GM18519 (cell line): ENCODE measurements at regions not wholly inside any gene's neighbourhood (a gene's known extent, or its start where the extent isn't known, plus 50 kb on each side); places are given as distances from the start of the nearest gene placed in this dataset.
A peak's percentile ranks its signal among the peaks of the same experiment; 100 is the strongest.

ENCODE experiments used
- ATAC-seq: cut with Tn5 transposase; IDR thresholded peaks from one replicate; pipeline ENCODE4 v1.9.1; 2021; ENCODE audit warnings: mild to moderate bottlenecking, moderate library complexity; ENCODE audit not compliant: unreplicated experiment, low FRiP score

DNA sequence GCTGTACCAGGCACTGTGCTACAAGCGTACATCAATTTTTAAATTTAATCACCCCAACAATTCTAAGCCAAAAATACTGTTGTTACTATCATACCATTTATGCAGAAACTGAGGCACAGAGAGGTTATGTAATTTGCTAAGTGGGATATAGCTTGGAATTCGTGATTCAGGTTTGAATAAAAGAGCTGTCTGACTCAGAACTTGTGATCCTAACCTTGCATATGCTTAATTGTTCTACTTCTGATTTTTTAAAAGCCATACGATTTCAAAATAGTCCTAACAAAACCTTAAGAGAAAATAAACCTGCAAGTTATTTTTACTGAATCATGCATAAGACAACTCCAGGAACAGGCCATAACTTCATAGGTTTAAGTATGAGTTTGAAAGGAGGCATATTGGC, 498.0 kb upstream of the CFAP20DC start:
- no peak for ATAC-seq

GRCh38 chr3:59546522-59546921, 496.7 kb upstream of the CFAP20DC start:
- no peak for ATAC-seq

DNA sequence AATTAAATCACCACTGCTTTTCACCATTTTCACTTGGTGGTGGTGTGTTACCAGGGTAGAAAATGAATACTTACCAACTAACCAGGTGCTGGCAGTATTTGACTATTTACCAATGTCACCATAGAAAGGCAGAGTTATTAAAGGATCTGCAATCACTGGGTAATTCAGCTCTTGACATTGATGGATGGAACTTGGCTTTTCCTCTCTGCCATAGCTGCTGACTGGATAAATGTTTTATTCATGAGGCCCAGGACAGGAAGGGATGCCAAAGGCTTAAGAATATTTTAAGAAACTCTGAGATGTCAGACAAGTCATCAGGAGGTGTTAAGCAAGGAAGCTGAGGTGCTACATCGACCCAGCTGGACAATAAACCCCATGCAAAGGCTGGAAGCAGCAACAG, 495.5 kb upstream of the CFAP20DC start:
- no peak for ATAC-seq

DNA sequence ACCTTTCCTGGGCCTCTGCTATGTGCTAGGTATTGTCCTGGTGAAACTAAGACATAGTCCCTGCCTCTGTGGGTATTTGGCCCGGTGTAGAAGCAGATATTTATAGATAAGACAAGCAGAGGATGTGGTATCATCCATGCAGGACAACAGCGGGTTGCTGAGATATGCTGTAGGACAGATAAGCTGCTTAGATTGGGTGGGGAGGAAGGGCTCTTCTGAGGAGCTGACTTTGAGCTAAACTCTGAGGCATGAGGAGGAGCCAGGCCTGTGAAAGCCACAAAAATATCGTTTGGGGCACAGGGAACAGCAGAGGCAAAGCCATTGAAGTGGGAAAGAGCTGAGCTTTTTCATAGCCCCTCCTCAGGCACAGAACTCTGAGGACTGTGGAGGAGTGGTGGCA, 492.5 kb upstream of the CFAP20DC start:
- ATAC-seq: no peak

GRCh38 chr3:59540696-59541095, 490.9 kb upstream of the CFAP20DC start:
- peak; percentile 90 for ATAC-seq

DNA sequence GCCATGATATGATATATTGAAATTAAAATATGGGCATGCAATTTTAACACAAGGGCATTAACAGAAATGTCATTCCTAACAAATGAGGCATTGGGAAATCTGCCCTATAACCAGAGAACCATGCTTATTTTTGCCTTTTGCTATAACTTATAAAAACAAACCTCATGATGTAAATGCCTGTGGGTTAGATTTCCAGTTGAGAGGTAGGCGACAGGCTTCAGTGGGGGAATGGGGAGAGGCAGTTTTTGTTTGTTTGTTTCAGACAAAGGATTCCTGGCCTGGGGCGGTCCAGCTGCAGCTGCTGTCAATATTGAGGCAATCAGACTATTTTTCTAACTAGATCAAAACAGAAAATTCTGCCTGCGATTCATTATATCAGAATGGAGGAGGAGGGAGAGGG, 490.4 kb upstream of the CFAP20DC start:
- ATAC-seq: no peak

GRCh38 chr3:59538753-59539432, 489.1 kb upstream of the CFAP20DC start:
- no peak for ATAC-seq

- no peak for ATAC-seq
These were observed 486.0 kb upstream of the CFAP20DC start for GRCh38 chr3:59535791-59536221.

- no peak for ATAC-seq
These were observed 482.2 kb upstream of the CFAP20DC start for GRCh38 chr3:59531994-59532393.

DNA sequence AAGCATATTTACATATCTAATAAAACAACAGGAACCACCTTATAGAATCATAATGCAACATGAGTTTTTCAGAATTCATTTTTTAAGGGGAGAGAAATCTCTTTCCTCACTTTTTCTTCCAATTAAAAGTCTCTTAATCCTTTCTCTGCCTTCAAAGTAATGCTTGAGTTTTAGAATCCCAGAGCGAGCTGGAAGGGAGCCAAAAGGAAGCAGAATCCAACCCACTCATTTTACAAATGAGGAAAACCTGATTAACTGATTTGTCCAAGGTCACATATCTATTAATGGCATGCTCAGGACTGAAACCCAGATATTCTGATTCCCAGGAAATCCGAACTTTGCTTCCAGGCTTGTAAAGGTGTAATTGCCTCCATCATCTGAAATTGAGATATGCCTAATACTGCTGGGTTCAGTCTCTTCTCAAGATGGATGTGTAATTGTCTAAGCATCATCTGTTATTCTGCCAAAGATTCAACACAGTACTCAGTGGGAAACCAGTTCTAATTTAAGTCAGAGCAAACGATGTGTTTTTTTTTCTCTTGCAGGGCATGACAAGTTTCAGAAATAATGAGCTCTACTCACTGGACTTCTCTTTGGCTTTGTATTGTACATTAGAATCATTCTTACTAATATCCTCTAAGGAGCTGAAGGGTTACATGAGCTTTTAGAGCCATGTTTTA, 481.4 kb upstream of the CFAP20DC start:
- no peak for ATAC-seq

DNA sequence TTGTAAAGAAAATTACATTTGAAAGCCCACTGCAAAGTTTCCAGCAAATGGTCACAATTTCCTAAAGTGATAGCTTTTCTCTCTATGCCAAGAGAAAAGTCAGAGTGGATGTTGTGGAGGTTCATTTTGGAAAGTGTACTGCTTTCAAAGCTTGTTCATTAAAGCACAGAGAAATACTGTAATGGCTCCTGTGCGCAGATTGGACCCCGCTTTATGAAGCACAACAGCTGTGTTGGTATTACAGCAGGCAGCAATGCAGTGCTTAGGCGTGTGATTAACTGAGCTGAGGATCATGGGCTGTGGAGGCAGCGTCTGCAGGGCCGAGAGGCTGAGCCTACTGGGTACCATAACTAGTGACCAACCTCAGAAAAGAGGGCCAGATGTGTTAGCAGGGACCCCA, 478.4 kb upstream of the CFAP20DC start:
- ATAC-seq: no peak

- no peak for ATAC-seq
These were observed 477.7 kb upstream of the CFAP20DC start for GRCh38 chr3:59527493-59527892.

DNA sequence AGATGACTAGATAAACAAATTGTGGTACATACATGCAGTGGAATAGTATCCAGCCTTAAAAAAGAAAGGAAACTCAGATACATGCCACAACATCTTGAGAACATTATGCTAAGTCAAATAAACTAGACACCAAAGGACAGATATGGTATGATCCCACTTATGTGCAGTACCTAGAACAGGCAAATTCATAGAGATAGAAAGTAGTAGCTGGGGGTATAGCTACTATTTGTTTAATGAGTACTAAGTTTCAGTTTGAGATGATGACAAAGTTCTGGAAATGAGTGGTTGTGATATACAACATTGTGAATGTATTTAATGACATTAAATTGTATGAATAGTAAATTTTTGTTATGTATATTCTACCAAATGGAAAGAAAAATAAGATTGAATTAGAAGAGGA, 477.2 kb upstream of the CFAP20DC start:
- ATAC-seq: no peak

GRCh38 chr3:59522550-59522949, 472.7 kb upstream of the CFAP20DC start:
- no peak for ATAC-seq

DNA sequence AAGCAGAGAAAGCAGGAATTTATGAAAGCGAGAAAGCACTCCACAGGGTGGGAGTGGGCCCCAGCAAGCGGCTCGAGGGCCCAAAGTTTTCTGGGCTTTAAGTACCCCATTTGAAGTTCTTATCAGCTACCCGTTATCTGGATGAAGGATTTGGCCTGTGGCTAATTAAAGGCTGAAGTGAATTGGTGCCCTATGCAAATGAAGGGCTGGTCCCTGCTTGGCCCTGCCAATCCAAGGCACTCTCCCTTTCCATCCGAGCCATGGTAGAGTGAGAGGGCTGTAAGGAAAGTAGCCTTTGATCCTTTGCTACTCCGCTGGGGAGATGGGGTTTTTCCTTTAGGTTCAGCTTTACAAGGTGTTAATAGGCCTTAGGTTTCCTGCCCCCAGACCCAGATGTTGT, 469.3 kb upstream of the CFAP20DC start:
- no peak for ATAC-seq

DNA sequence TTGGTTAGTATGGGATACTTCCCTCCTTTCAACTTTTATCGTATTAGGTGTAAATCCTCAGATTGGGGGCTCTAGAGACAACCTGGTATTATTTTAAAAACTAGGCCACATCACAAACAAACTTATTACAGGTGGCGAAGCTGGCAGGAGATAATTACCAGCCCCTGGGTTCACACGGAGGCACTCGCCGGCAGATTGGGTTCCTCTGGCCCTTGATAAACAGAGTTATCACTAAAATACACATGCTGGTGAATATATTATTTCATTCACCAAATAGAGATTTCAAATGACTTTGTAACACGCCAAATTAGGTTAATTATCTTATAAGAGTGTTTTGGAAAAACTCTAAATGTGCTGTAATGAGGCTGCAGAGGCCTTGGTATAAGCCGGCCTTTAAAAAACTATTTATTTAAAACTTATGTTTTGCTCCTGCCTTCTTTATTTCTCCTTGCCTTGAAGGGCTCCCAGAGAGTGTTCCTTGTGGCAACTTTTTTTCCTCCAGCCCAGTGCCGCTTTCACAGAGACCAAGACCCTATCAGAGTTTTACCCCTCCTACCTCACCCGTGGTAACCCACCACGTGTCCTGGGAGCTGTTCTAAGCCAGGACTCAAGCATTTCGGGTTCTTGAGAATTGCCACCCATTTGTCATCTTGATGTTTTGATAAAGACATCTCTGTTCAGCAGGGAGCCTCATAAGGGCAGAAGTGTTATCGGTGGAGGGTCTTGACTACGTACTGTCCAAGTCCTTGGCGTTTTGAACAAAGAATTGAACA, 468.6 kb upstream of the CFAP20DC start:
- ATAC-seq: no peak

DNA sequence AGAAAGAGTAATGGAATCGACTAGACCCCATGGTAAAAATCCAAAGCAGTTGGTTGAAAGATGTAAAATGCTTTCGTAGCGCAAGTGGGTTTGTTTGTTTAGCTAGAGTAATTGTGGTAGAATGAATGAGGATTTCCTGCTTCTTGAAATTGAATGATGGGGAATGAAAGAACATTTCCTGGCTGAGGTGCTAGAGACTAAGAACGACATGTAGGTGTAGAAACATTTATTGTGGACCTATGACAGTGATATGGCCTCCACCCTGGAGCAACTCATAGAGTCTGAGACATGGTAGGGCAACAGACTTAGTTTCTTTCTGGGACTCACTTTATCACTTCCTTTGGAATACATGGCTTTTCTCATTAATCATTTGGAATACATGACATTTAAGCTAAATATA, 467.6 kb upstream of the CFAP20DC start:
- no peak for ATAC-seq

DNA sequence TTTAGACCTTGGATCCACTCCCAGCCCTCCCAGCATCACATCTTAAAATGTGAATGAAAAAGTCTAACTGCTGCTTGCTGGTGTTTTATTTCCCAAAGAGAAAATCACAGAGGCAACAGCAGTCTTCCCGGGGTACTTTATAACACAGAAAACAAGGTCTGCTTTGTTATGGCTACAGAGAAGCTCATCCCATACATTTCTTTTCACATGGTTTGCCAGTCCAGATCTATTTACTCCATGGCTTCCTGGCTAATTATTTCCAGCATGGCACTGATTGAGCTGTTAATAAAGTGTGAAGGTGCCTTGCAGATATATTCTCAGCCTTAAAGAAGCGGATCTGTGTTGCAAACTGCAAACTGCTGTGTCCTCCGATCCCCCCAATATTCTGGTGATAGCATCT, 466.1 kb upstream of the CFAP20DC start:
- no peak for ATAC-seq

DNA sequence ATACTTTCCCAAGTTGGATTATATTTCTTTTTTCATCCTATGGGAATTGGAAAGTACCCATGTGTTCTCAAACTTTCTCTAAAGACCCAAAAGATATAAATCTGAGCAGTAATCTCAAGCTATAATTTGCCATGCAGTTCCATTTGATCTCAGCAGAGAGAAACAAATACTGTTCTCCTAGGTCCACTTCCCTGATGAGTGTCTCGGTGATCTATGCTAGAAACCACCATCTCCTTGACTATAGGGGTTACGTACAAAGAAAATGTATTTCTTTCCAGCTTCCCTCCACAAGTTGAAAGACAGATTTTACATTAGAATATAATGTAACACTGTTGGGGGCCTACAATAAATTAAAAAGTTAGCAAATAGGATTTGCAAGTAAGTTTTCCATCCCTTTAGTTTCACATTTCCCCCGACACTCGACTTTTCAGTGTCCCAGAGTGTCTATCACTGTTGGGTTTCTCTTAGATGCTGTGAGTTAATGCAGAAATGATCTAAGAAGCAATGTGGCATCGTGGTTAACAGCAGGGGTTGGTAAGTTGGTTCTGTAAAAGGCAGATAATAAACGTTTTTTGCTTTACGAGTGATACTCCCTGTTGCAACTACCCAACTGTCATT, 465.1 kb upstream of the CFAP20DC start:
- no peak for ATAC-seq

GRCh38 chr3:59513570-59513969, 463.7 kb upstream of the CFAP20DC start:
- no peak for ATAC-seq

DNA sequence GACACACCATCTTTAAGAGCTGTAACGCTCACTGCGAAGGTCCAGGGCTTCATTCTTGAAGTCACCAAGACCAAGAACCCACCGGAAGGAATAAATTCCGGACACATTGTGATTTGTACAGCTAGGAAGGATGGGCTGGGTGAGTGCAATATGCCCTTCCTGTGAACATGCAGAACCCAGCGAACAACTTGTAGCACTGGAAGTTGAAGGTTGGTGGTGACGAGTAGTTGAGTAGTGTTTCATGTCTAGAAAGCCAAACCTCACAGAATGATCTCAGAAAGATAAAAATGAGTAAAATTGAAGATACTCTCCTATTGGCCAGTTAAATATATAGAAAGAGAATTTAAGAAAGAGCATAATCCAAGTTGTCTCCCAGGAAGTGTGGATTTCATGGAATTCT, 462.2 kb upstream of the CFAP20DC start:
- ATAC-seq: no peak
